ENCODE measurements at regions not wholly inside any gene's neighbourhood (a gene's known extent, or its start where the extent isn't known, plus 50 kb on each side); places are given as distances from the start of the nearest gene placed in this dataset.

DNA sequence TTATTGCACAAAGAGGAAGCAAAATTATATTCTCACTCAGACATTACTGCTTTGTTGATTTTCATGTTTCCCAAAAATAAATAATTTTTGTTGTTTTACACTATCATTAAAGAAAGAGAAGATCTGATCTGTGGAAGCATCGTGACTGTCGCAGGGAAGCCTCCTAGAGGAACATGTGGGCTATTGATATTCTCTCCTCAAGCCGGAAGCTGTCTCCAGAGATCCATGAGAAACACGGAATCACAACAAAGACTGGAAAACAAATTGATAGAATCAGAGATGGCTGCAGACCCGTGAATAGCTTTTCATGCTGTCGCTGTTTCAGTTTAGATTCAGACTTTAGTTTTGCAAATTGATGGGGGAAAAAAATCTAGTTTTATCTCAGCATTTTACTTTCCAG, 235.2 kb upstream of the TMPO start:
- DNase-seq (ENCODE audit: low spot score): no peak

DNA sequence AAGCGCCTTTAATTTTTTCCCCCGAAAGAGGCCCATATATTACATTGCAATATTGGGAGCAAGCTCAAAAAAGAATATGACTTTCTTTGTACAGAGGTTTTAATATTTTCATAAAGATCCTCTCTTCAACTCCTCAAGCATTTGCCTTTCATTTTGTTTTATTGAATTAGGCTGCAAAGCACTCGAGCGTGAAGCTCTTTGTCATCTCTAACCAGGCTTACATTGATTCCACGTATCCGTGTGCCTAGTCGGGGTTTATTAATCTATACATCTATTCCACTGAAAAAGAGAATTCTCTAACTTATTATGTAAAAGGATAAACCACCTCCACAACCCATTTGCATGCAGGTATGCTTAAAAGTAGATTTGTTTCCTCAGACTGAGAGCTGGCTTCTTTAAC, 234.8 kb upstream of the TMPO start:
- DNase-seq (ENCODE audit: low spot score): no peak

DNA sequence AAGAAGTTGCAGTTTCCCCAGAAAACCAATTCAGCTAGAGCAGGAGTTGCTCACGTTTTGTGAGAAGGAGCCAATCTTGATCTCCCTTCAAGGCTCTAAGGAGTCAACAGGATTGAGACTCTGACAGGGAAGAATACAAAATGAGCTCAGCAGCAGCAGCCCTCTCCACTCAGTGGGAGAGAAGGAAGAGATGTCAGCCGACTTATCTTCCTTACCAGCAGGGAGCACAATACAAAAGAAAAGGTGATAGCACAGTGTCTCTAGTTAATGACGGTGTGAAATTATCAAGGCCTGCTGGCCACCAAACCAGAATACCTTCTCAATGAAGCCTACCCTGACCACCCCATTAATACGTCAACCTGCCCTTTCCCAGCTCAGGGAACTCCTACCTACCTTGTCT, 223.6 kb upstream of the TMPO start:
- no peak for DNase-seq (ENCODE audit: low spot score)

DNA sequence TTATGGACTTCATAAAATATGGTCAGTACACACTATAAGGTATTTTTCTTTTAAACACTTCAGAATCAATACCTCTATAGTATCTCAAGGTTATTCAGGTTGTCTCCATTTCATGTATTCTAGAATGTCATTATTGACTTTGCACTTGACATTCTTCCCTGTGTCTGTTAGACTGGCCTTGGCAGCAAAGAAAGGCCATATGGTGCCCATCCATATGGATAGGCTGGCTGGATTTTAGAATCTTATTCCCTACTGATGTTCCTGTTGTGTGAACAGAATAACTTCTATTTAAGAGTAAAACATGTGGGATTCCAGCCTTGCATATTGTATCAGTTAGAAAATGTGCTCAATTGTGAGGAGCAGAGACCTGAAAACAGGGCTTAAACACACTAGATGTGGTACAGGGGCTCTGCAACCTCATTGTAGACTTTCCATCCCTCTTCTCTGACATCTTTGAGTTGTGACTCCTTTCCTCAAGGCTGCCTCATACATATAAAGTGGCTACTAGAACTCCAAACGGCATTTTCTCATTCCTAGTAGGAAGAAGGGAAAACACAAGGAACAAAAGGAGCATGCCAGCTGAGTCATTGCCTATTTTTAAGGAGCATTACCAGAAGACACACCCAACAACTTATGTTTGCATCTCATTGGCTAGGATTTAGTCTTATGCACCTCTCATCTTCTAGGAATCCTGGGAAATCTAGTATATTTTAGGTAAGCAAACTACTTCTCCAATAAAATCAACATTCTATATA, 221.2 kb upstream of the TMPO start:
- no peak for DNase-seq (ENCODE audit: low spot score)

DNA sequence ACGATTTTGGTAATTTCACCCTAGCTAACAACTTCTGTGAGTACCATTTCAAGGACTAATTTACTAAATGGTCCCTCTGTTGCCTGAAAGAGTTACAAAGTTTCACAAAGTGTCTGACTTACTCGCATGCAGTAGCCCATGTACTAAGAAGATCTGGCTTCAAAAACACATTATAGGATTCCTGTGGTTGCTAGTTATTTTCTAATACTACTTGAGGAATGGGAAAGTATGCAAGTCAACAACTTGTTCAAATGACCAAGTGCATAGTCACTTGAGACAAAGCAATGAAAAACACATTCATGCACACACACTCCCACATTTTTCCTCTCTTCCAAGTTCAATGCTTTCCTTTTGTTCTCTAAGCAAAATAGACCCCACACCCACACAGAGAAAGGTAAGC, 219.7 kb upstream of the TMPO start:
- DNase-seq (ENCODE audit: low spot score): no peak

DNA sequence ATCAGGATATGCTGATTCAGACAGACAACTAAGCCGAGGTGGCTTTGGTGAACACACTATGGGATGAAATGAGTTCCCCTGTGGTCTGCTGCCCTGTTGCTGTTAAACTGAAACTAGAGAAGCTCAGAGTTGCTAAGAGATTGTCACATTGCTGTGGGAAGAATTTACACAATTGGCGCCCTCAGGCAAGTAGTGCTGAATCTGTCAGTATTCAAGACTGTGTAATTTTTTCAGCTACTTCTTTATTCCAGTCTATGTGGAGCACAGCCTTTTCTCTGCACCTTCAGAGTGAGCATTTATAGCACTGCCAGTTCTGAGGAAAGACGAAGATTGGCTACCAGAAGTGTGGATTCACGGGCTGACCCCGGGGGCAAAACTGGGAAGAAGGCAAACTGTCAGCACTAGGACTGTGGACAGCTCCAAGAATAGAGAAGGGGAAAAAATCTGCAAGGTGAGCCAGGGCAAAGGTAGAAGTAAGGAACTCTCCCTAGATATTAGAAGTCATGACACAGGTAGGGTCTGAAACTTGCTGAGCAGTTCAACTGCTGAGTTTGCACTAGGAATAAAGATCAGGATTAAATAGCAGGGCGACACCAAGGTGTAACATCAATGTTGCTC, 218.8 kb upstream of the TMPO start:
- no peak for DNase-seq (ENCODE audit: low spot score)

DNA sequence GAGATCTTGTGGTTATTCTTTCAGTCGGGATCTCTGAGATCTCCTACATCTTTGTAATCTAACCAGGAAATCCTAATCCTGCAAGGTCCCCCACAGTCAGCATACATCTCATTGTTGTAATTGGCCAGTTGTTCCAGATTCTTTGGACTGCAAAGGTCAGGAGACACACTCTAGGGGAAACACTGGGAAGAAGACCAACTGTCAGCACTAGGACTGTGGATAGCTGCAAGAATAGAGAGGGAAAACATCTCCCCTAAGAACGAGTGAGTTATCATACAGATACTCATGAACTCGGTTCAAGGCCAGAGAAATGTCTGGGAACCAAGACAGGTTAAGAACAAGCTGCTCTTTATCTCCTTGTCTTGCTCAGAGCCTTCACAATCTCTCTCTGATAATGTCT, 217.9 kb upstream of the TMPO start:
- no peak for DNase-seq (ENCODE audit: low spot score)

DNA sequence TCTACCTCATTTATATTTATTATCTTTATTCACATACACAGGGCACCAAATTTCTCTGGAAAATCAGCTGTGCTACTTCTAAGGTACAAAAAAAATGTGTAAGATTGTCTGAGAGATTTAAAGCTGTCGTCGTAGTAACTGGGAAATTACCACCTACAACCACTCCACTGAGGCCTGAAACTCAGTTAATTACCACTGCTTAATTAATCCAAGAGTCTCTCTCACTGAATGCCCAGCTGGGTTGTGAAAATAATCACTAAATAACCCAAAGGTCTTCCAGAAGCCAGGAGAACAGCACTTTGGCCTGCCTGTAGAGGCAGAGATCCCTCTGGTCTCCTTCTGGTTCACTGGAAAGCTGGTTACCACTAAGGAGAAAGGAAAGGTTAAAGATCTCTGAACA, 207.2 kb upstream of the TMPO start:
- DNase-seq (ENCODE audit: low spot score): no peak

DNA sequence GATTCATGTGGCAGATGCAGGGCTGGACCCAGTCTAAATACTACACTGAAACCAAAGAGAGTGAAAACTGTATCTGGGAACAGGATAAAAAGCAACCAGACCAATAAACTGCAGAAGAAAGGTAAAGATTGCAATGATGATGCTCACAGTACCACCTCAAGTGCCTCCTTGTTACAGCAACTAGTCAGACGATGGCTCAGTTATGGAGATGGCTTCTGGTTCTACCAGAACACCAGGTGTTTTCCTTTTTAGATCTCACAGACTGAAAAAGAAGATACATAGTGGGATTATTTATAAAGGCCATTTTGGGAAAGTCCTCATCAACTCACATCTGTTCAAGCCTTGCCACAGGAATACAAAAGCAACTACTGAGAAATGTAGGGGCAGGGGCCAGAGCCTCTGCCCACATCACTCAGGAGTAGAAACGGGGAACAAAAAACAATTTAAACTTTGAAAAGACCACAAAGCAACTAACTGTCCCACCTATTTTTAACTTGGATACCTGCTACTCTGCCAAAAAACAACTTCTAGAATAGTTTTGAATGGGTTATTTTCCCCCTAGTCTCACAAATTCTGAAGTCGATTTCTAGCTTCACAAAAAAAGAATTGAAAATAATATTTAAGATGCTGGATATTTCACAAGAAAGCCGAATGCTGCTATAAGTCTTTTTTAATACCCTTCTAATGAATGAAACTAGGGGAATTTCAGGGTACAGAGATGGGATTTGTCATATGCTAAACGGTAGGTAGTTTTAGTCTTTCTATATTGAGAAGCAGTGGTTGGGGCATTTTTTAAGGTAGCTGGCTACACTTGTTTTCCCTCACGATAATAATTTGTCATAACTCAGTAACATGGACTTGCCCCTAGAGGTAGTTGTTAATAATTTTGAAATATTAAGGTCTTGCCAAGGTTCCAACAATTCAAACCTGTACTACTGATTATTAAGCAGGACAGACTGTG, 197.2 kb upstream of the TMPO start:
- no peak for DNase-seq (ENCODE audit: low spot score)

DNA sequence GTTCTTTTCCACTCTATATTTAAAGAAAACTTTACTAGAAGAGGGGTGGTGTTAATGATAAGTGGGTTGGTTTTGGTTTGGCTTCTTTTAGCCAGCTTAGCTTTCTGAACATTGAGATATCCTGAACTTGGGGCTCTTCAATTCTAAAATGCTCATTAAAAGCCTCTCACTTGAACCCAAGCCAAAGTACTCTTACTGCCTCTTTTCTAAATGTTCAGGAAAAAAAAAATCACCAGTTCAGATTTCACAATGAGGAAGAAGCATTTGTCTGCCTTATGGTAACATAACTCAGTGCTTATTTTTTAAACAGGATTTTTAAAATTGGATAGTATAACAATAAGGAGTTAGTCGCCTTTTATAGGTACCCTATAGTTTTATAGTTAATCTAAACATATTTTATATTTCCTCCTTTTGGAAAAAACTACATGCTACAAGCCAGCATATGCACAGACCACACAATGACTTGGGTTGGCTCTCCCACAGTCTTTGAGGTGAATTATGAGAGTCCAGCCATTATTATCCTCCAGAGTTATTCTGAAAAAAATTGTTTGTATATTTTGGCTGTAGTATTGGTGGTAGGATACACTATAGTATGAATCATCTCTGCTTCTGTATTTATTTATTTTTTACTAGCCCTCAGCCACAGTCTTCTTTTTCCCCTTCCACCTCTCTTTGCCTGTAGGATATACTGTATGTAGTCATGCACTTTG, 195.5 kb upstream of the TMPO start:
- DNase-seq (ENCODE audit: low spot score): no peak

DNA sequence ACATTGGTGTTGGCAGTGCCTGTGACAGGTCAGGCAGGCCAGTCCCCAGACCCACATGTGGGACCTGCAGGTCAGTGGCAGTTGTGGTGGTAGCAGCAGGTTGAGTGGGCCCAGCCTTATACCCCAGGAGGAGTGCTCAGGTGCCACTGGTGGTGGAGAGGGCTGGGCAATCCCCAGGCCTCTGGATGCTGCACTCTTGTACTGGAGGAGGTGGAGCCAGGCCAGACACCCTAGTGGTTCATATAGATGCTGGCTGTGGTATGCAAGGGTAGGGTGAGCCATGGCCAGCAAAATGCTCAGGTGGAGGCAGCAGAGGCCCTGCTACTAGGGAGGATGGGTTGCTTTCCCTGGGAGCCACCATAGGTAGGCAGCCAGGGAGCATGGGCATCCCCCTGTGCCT, 190.4 kb upstream of the TMPO start:
- DNase-seq (ENCODE audit: low spot score): no peak

DNA sequence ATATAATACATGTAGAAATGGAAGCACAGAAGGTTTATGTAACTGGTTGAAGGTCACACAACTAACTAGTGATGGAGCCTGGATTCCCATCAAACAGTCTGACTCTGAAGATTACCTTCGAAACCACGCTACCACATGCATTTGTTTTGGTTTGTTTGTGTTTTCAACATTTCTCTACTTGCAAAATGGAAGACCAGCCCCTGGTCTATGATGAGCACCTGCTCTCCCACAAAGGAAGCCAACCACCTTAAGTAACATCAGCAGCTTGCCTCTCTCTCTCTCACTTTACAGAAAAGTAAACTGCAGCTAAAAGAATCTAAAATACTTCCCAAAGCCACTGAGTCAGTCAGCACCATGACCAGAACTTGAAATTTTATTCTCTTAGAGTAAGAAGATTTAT, 186.9 kb upstream of the TMPO start:
- DNase-seq (ENCODE audit: low spot score): no peak

DNA sequence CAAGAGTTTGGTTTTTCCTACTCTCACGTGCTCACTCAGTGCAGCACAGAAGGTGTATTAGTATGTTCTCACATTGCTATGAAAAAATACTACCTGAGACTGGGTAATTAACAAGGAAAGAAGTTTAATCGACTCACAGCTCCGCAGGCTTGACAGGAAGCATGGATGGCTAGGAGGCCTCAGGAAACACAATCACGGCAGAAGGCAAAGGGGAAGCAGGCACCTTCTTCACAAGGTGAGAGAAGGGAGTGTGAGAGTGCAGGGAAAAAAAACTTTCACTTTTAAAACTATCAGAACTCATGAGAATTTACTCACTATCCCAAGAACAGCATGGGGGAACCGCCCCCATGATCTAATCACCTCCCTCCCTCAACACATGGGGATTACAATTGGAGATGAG, 185.8 kb upstream of the TMPO start:
- no peak for DNase-seq (ENCODE audit: low spot score)

DNA sequence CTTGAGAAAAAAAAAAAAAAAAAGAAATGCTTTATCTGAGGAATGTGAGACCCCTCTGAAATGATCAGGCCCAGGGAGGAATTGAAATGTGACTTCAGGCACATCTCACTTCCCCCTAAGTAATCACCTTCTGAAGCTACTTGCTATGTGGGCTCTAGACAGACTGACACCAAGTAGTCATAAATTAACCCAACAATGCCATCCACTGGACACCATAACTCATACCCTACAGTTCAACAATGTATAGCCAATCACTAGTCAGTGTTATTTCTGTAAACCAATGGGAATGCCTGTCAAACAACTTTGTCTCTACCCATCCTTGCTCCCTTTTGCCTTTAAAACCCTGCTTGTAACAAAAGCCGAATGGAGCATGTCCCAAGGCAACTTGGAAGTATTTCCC, 182.7 kb upstream of the TMPO start:
- DNase-seq (ENCODE audit: low spot score): no peak

DNA sequence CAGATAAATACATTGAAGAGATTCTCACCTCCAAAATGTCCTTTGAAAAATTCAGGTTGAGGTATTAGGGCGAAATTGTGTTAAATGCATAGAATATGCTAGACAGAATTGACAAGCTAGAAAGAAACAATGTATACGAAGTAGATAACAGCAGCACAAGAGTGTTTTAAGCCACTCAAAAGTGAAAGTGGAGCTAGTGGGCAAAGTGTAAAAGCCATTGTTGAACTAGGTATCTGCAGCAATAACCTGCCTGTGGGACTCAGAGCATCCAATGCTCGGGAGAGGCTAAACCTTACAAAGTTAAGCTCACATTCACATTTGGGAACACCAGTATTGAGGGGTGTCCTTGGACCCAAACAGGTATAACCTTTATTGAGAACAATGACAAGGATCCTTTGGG, 180.6 kb upstream of the TMPO start:
- no peak for DNase-seq (ENCODE audit: low spot score)

DNA sequence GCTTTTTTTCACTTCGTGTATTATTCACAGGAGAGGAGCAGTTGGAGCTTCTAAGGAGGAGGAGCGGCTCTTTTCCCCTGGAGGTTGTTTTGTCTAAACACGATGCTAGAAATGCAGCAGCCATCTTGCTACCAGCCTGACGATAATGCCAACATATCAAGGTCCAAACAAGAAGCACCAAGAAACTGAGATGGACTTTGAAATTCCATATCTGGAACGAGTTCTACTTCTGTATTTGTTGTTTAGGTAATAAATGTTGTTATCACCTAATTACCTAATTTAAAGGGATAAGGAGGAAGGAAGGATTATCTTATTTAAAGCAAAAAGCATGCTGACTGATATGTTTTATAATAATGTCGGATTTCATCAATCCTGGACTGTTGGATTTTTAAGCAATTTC, 174.4 kb upstream of the TMPO start:
- no peak for DNase-seq (ENCODE audit: low spot score)

DNA sequence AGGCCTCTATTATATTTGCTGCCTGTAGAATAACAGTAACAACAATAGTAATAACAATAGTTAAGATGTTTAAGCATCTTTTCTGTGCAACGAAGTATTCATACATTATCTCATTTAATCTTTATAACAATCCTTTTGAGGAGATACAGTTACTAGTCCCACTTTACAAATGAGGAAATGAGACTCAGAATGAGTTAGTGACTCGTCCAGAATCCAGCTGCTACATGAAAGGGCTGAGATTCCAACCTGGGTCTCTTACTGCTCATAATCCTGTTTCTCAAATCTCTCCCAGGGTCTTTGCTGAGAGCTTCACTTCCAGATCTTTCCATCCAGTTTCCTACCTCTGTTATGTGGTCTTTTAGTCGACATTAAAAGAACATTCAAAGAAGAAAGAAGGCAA, 173.7 kb upstream of the TMPO start:
- DNase-seq (ENCODE audit: low spot score): no peak

DNA sequence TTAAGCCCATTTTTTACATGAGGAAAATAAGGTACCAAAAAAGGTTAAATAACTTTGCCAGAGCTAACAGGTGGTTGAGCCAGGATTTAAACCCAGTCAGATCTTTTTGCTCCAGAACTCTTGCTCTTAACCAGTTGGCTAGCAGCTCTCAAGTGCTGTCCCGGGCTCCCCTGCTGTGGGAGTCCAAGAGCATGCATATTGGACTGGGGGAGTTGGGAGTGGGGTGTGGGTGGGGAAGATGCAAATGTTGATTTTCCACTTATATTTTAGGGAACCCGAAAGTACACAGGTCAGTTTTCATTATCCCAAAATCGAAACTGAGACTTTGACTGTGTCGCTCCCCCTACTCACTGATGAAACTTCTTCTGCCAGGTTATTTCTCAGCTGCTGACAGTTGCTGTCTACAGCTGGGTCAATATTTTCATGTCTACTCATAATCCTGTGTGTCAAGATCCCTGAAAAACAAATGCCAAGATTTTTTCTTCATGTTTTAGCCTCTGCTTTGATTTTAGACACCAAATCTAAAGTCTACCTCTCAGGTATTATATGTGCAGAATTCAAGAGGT, 172.3 kb upstream of the TMPO start:
- no peak for DNase-seq (ENCODE audit: low spot score)

DNA sequence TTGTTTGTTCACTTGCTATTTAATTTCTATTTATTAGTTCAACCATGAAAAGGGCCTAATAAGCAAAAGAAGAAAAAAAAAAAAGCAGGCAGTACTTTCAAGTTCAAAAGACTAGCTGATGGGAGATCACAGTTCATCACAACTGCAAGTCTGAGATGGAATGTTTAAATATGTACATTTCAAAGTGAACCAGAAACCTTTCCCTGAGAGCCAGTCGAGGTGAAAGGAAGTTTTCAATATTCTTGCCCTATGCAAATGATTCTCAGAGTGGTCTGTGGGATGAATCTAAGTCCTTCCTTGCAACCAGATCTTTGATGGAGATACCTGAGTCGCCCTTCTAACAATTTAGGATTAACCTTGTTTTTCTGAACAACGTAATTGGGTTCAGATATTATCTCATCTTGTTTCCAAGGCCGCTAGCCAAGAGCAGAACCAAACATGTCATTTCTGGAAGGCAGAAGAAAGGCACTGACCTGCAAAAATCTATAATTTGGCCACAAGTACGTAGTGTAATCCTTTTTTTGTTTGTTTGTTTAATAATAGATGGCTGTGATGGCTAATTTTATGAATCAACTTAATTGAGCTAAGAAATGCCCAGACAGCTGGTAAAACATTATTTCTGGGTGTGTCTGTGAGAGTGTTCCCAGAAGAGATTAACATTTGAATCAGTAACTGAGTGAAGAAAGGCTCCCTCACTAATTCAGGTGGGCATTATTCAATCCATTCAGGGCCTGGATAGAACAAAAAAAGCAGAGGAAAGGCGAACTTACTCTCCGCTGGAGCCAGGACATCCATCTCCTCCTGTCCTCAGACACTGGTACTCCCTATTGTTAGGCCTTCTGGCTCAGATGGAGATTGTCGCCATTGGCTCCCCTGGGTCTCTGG, 171.1 kb upstream of the TMPO start:
- DNase-seq (ENCODE audit: low spot score): no peak

DNA sequence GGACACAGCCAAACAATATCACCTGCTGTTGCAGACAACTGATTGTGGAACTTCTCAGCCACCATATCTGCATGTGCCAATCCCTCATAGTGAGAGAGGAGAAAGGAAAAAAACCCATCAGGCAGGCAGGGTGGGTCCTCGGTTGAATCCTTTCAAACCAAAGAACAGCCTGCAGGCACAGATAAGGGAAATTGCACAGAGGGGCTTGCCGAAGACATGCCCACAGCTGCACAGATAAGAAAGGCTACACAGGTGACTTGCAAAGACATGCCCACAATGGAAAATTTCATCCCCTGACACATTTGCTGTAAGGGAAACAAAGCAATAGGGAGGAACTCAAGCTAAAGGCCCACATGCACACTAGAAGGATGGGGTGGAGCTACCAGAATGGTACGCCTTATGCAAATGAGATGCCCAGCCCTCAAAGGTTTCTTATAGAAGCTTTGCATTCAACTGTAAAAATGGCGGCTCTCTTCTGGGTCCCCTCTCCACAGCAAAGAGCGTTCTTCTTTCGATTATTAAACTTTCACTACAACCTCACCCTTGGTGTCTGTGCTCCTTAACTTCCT, 170.0 kb upstream of the TMPO start:
- DNase-seq (ENCODE audit: low spot score): no peak

DNA sequence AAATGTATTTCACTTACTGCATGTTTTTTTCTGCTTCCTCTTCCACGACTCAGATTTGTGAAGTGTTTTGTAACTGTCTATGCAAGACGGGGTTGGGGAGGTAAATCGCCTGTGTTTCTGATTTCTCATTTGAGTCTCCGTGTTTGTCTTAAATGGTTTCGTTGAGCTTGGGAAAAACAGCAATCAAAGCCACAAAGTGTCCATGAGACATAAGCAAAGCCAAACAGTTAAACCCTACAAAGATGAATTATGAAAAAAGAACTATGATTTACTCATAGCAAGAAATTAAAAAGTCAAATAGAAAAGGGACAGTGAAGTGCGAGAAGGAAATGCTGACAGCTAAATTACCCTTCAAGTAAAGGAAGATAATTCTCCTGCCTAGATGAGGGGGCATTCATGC, 164.3 kb upstream of the TMPO start:
- DNase-seq (ENCODE audit: low spot score): no peak

All from putamen (tissue), 1 donor.